Esophagus squamous epithelium (tissue), 4 donors: ENCODE measurements at regions not wholly inside any gene's neighbourhood (a gene's known extent, or its start where the extent isn't known, plus 50 kb on each side); places are given as distances from the start of the nearest gene placed in this dataset.

Experiments
- POLR2A ChIP-seq, 4 donors: fragments of 450-650 bp; IDR thresholded peaks; one replicate each; pipeline ENCODE4 v1.6.1; 2017; ENCODE audit warnings: antibody characterized with exemption in 4 of 4, mild to moderate bottlenecking in 4 of 4, moderate library complexity in 3 of 4
- TF ChIP-seq, protein P1 (sequence below), 6 experiments: fragments of 450-650 bp in 4 of 6; fragments of 200-600 bp in 2 of 6; sonication (generic) in 2 of 6; IDR thresholded peaks; one replicate each; pipeline ENCODE4 v1.5.1; 2016 to 2019; ENCODE audit warnings: antibody characterized with exemption in 6 of 6, mild to moderate bottlenecking in 4 of 6, moderate library complexity in 4 of 6

DNA sequence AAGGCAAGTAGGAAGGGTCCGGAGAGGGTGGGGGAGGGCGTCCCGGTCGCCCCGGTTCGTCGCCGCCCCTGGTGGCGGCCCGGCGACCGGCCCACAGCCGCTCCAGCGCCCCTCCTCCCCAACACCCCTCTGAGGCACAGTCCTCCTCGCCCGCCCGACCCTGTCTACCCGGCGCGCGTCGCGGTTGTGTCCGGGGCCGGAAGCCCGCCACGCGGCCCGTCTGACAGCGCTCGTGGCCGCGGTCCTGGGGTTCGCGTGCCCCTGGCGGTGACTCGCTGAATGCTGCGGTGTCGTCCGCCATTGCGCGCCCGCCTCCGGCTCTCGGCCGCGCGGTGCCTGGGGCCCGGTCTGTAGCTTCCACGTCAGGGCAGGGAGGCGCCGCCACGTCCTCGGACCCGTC is 335.3 kb upstream of the DEFB115 start:
- TF ChIP-seq POLR2A (IDR thresholded peaks at IDR 0.05) = no peak
- TF ChIP-seq, protein P1, sequence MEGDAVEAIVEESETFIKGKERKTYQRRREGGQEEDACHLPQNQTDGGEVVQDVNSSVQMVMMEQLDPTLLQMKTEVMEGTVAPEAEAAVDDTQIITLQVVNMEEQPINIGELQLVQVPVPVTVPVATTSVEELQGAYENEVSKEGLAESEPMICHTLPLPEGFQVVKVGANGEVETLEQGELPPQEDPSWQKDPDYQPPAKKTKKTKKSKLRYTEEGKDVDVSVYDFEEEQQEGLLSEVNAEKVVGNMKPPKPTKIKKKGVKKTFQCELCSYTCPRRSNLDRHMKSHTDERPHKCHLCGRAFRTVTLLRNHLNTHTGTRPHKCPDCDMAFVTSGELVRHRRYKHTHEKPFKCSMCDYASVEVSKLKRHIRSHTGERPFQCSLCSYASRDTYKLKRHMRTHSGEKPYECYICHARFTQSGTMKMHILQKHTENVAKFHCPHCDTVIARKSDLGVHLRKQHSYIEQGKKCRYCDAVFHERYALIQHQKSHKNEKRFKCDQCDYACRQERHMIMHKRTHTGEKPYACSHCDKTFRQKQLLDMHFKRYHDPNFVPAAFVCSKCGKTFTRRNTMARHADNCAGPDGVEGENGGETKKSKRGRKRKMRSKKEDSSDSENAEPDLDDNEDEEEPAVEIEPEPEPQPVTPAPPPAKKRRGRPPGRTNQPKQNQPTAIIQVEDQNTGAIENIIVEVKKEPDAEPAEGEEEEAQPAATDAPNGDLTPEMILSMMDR (IDR thresholded peaks at IDR 0.05) = no peak
